H1 (cell line): ENCODE measurements at regions not wholly inside any gene's neighbourhood (a gene's known extent, or its start where the extent isn't known, plus 50 kb on each side); places are given as distances from the start of the nearest gene placed in this dataset.

Experiments
- CTCF ChIA-PET: fragments of 300-600 bp; sonication (Branson Sonifier 250); formaldehyde crosslinking; loops from one replicate; lab custom pipeline; 2021; ENCODE audit not compliant: partially characterized antibody; lab: Charles Lee
- POLR2A ChIA-PET: fragments of 300-600 bp; sonication (Branson Sonifier 250); formaldehyde crosslinking; loops from one replicate; lab custom pipeline; 2021; ENCODE audit warnings: inconsistent platforms; ENCODE audit not compliant: partially characterized antibody; lab: Charles Lee
- DNase-seq, 2 experiments: peaks; one replicate each; pipeline versions ENCODE4 v3.0.0 to v3.0.0-alpha.2; 2010 to 2022; ENCODE audit warnings: low spot score in 2 of 2, low read depth in 1 of 2, mixed read lengths in 1 of 2
- FAIRE-seq: peaks from 2 replicates; lab custom pipeline; 2011; peaks lifted over from hg19 to GRCh38; lab: Jason Lieb, UNC
- H2AFZ ChIP-seq: 2 replicates; pipeline ENCODE4 v1.8.1; 2012; ENCODE audit warnings: low read length, inconsistent platforms
- H2AK5ac ChIP-seq: 2 replicates; pipeline ENCODE4 v1.6.1; 2013; ENCODE audit warnings: low read depth, low read length
- H2BK120ac ChIP-seq: replicated peaks from 2 replicates; pipeline ENCODE3; 2013; ENCODE audit warnings: low read depth, low read length, inconsistent platforms
- H2BK12ac ChIP-seq: 2 replicates; pipeline ENCODE4 v1.6.1; 2013; ENCODE audit warnings: low read depth, low read length
- H2BK15ac ChIP-seq: 2 replicates; pipeline ENCODE4 v1.6.1; 2013; ENCODE audit warnings: low read length
- H2BK20ac ChIP-seq: 2 replicates; pipeline ENCODE4 v1.6.1; 2013; ENCODE audit warnings: low read length
- H2BK5ac ChIP-seq: 2 replicates; pipeline ENCODE4 v1.6.1; 2013; ENCODE audit warnings: low read depth, low read length
- H3K14ac ChIP-seq: 2 replicates; pipeline ENCODE4 v1.6.1; 2013; ENCODE audit warnings: inconsistent platforms; ENCODE audit not compliant: insufficient read length
- H3K18ac ChIP-seq: 2 replicates; pipeline ENCODE4 v1.6.1; 2013; ENCODE audit warnings: low read length; ENCODE audit errors: extremely low read depth
- H3K23ac ChIP-seq: 2 replicates; pipeline ENCODE4 v1.6.1; 2013; ENCODE audit warnings: inconsistent platforms; ENCODE audit not compliant: insufficient read length
- H3K23me2 ChIP-seq: 2 replicates; pipeline ENCODE4 v1.6.1; 2013; ENCODE audit warnings: low read depth, low read length
- H3K27ac ChIP-seq: 2 replicates; pipeline ENCODE4 v1.6.1; 2011; ENCODE audit warnings: low read depth, low read length, inconsistent platforms
- H3K27me3 ChIP-seq, 4 experiments: replicated peaks in 1 of 4; 1 replicate in 1 of 4; 2 replicates in 3 of 4; pipeline versions ENCODE4 v1.6.1 to v1.8.1; 2011 to 2013; ENCODE audit warnings: low read length in 3 of 4, mild to moderate bottlenecking in 3 of 4, inconsistent platforms in 2 of 4, mixed read lengths in 2 of 4, moderate library complexity in 1 of 4; ENCODE audit not compliant: control insufficient read depth in 3 of 4, insufficient read depth in 3 of 4; ENCODE audit errors: extremely low read depth in 1 of 4
- H3K36me3 ChIP-seq, 4 experiments: 2 replicates each; pipeline versions ENCODE4 v1.6.1 to v1.8.1; 2011 to 2013; ENCODE audit warnings: mild to moderate bottlenecking in 4 of 4, low read length in 3 of 4, moderate library complexity in 2 of 4, control low read depth in 1 of 4, inconsistent platforms in 1 of 4; ENCODE audit not compliant: insufficient read depth in 4 of 4, control insufficient read depth in 2 of 4
- H3K4ac ChIP-seq: replicated peaks from 2 replicates; pipeline ENCODE3; 2013; ENCODE audit warnings: low read length, low read depth, mixed read lengths, inconsistent platforms; ENCODE audit not compliant: insufficient read length
- H3K4me1 ChIP-seq, 4 experiments: replicated peaks in 1 of 4; 1 replicate in 1 of 4; 2 replicates in 3 of 4; pipeline versions ENCODE4 v1.6.1 to v1.8.1; 2011 to 2013; ENCODE audit warnings: low read length in 3 of 4, inconsistent platforms in 2 of 4, mixed read lengths in 1 of 4; ENCODE audit not compliant: insufficient read depth in 4 of 4, control insufficient read depth in 3 of 4
- H3K4me2 ChIP-seq, 2 experiments: 2 replicates each; pipeline versions ENCODE4 v1.6.1 to v1.8.1; 2011 to 2013; ENCODE audit warnings: low read depth in 2 of 2, low read length in 2 of 2, control low read depth in 1 of 2, inconsistent platforms in 1 of 2, mild to moderate bottlenecking in 1 of 2; ENCODE audit not compliant: insufficient read depth in 1 of 2
- H3K4me3 ChIP-seq, 4 experiments: fragments of 200-600, 300-600 bp in 1 of 4; sonication (generic), shearing (Covaris generic), sonication (Bioruptor Twin) in 1 of 4; 2 replicates each; pipeline versions ENCODE4 v1.5.1 to v1.8.1; 2011 to 2016; ENCODE audit warnings: low read length in 4 of 4, low read depth in 3 of 4, control low read depth in 2 of 4, inconsistent platforms in 2 of 4, mild to moderate bottlenecking in 2 of 4, mixed read lengths in 1 of 4, moderate library complexity in 1 of 4; ENCODE audit not compliant: insufficient read depth in 2 of 4; ENCODE audit errors: extremely low read depth in 1 of 4
- H3K56ac ChIP-seq: replicated peaks from 2 replicates; pipeline ENCODE3; 2013; ENCODE audit warnings: low read depth, mild to moderate bottlenecking, mixed read lengths, low read length, inconsistent platforms; ENCODE audit not compliant: insufficient read length
- H3K79me1 ChIP-seq: 2 replicates; pipeline ENCODE4 v1.6.1; 2013; ENCODE audit warnings: low read depth, low read length, control low read depth
- H3K79me2 ChIP-seq, 2 experiments: 2 replicates each; pipeline versions ENCODE4 v1.6.1 to v1.8.1; 2012 to 2013; ENCODE audit warnings: low read length in 2 of 2, mild to moderate bottlenecking in 2 of 2, inconsistent platforms in 1 of 2; ENCODE audit not compliant: insufficient read depth in 2 of 2, control insufficient read depth in 1 of 2
- H3K9ac ChIP-seq, 4 experiments: replicated peaks in 1 of 4; 1 replicate in 1 of 4; 2 replicates in 3 of 4; pipeline versions ENCODE4 v1.6.1 to v1.8.1; 2011 to 2013; ENCODE audit warnings: low read depth in 3 of 4, low read length in 3 of 4, control low read depth in 2 of 4, mild to moderate bottlenecking in 2 of 4, moderate library complexity in 2 of 4, inconsistent platforms in 1 of 4; ENCODE audit errors: extremely low read depth in 1 of 4
- H3K9me3 ChIP-seq, 2 experiments: 2 replicates each; pipeline versions ENCODE4 v1.6.1 to v1.8.1; 2012 to 2013; ENCODE audit warnings: mild to moderate bottlenecking in 2 of 2, moderate library complexity in 2 of 2, control low read depth in 1 of 2, inconsistent platforms in 1 of 2, low read depth in 1 of 2, low read length in 1 of 2, mixed read lengths in 1 of 2; ENCODE audit not compliant: insufficient read depth in 2 of 2
- H4K20me1 ChIP-seq, 2 experiments: replicated peaks in 1 of 2; 2 replicates each; pipeline versions ENCODE3 to v1.8.1; 2011 to 2013; ENCODE audit warnings: inconsistent platforms in 2 of 2, low read length in 2 of 2, mild to moderate bottlenecking in 1 of 2; ENCODE audit not compliant: insufficient read depth in 2 of 2, control insufficient read depth in 1 of 2
- H4K5ac ChIP-seq: 2 replicates; pipeline ENCODE4 v1.6.1; 2013; ENCODE audit warnings: low read length, low read depth, mixed read lengths, inconsistent platforms; ENCODE audit not compliant: insufficient read length
- H4K8ac ChIP-seq: 2 replicates; pipeline ENCODE4 v1.8.0; 2013; ENCODE audit warnings: mild to moderate bottlenecking, moderate library complexity, low read length, inconsistent platforms; ENCODE audit not compliant: insufficient read depth; ENCODE audit errors: extremely low read depth
- H4K91ac ChIP-seq: replicated peaks from 2 replicates; pipeline ENCODE3; 2013; ENCODE audit warnings: low read length, mixed read lengths, inconsistent platforms; ENCODE audit not compliant: insufficient read length
- BACH1 ChIP-seq: IDR thresholded peaks from 2 replicates; pipeline ENCODE4 v1.6.1; 2012; ENCODE audit warnings: low read length, improper control_type of control experiment
- RAD21 ChIP-seq, 2 experiments: IDR thresholded peaks in 1 of 2; conservative IDR thresholded peaks in 1 of 2; 2 replicates each; pipeline ENCODE4 v1.6.1; 2011; ENCODE audit warnings: low read depth in 2 of 2, low read length in 2 of 2, improper control_type of control experiment in 1 of 2, inconsistent platforms in 1 of 2, mild to moderate bottlenecking in 1 of 2, moderate library complexity in 1 of 2
- TBP ChIP-seq: IDR thresholded peaks from 2 replicates; pipeline ENCODE4 v1.6.1; 2011; ENCODE audit warnings: low read depth, low read length, improper control_type of control experiment
- WGBS, 2 experiments: shearing (Covaris generic) in 1 of 2; methylation state at CpG; one replicate each; pipeline versions ENCODE4 v1.1.6 to v1.1.7; 2013 to 2015; ENCODE audit warnings: low lambda C conversion rate in 2 of 2, mixed read lengths in 2 of 2, inconsistent platforms in 1 of 2, low coverage in 1 of 2, missing lambda C conversion rate in 1 of 2; ENCODE audit not compliant: insufficient replicate concordance in 2 of 2, insufficient coverage in 1 of 2, insufficient read length in 1 of 2; ENCODE audit errors: extremely low coverage in 1 of 2, missing lambda C conversion rate in 1 of 2; 5-methylcytosine and 5-hydroxymethylcytosine counted together
- TF ChIP-seq, protein P1 (sequence below), 3 experiments: IDR thresholded peaks; 1 replicate in 2 of 3; 2 replicates in 1 of 3; pipeline versions ENCODE4 v1.5.1 to v1.6.1; 2011; ENCODE audit warnings: low read length in 3 of 3, mild to moderate bottlenecking in 3 of 3, inconsistent platforms in 2 of 3, low read depth in 1 of 3, moderate library complexity in 1 of 3; ENCODE audit not compliant: insufficient read depth in 1 of 3; ENCODE audit errors: control extremely low read depth in 1 of 3
- TF ChIP-seq, protein P2 (sequence below): IDR thresholded peaks from 2 replicates; pipeline ENCODE4 v1.6.1; 2012; ENCODE audit warnings: inconsistent platforms

DNA sequence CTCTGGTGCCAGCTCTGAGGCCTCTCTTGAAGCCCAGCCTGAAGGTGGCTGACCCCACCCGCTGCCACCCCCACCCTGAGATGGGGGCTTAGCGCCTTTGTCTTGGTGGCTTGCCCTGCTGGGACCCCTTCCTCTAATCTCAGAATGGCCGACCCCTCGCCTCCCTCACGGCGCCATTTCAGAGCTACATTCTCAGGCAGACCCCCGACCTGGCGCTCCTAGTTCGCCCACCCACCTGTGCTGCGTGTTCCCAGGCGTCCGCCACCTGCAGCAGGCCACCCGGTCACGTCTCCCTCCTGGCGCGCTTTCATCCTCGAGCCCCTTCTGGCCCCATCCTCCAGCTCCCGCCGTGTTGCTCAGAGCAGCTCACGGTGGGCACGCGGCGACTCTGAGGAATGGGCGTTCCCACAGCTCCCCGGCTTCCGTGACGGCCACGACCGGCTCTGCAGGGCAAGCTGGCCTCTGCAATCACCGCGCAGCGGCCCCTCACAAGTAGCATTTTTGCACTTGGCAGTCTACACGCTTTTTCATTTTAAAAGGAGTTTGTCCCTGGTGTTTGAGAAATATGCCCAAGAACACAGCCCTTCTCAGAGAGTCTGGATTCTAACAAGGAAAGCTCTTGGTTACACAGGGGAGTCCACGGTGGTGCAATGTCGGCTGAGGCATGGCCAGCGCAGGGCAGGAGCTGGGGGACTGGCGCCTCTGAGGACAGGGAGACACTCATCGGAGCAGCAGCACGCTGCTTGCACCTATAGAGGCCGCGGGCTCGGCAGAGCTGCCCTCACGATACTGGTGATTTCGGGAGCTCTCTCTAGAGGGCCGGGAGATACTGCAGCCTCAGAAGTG lies 105.7 kb upstream of the C14orf180 start:
- 0 out of 2 replicates have a peak overlapping the region, but pooled peaks have one; percentile 25 for H2AFZ ChIP-seq
- H2AK5ac ChIP-seq: no peak overlapping the region
- ChIA-PET CTCF (interaction anchor here (0.5 to 4.1 kb wide), 31 partner anchors 12 to 704 kb away, joined by 3 to 20 read pairs (median 3); no protein-coding TSS in a partner anchor), POLR2A (no interaction called here)
- H3K18ac ChIP-seq: no peak overlapping the region
- H3K23me2 ChIP-seq: peaks cover 9% of the 10 kb centered on the region; the same call in 1 of the 2 replicates
- TF ChIP-seq, protein P1, sequence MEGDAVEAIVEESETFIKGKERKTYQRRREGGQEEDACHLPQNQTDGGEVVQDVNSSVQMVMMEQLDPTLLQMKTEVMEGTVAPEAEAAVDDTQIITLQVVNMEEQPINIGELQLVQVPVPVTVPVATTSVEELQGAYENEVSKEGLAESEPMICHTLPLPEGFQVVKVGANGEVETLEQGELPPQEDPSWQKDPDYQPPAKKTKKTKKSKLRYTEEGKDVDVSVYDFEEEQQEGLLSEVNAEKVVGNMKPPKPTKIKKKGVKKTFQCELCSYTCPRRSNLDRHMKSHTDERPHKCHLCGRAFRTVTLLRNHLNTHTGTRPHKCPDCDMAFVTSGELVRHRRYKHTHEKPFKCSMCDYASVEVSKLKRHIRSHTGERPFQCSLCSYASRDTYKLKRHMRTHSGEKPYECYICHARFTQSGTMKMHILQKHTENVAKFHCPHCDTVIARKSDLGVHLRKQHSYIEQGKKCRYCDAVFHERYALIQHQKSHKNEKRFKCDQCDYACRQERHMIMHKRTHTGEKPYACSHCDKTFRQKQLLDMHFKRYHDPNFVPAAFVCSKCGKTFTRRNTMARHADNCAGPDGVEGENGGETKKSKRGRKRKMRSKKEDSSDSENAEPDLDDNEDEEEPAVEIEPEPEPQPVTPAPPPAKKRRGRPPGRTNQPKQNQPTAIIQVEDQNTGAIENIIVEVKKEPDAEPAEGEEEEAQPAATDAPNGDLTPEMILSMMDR (IDR thresholded peaks at IDR 0.05; ENCODE audit: control extremely low read depth in 1 of 3, insufficient read depth in 1 of 3, low read depth in 1 of 3, low read length in 3 of 3): peak in 2 of 3 experiments; percentile 6 to 8; a peak in 1 of 4 replicates
- TF ChIP-seq TBP (peak; percentile 42; the same call in 1 of the 2 replicates), RAD21 (IDR thresholded peaks at IDR 0.05 in 1 of 2, conservative IDR thresholded peaks at IDR 0.05 in 1 of 2; ENCODE audit: low read depth in 2 of 2, low read length in 2 of 2) (no peak), BACH1 (no peak)
- TF ChIP-seq, protein P2, sequence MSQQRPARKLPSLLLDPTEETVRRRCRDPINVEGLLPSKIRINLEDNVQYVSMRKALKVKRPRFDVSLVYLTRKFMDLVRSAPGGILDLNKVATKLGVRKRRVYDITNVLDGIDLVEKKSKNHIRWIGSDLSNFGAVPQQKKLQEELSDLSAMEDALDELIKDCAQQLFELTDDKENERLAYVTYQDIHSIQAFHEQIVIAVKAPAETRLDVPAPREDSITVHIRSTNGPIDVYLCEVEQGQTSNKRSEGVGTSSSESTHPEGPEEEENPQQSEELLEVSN: peak; percentile 49
- H3K79me2 ChIP-seq: no peaks in the 10 kb centered on the region
- H3K23ac ChIP-seq: no peak overlapping the region
- H3K9me3 ChIP-seq: no peaks in the 10 kb centered on the region
- 0 out of 2 replicates have a peak overlapping the region, but pooled peaks have one; percentile 29 for H2BK15ac ChIP-seq
- H3K27me3 ChIP-seq: no peaks in the 10 kb centered on the region; a peak in 1 of 7 replicates
- no peak overlapping the region for H4K5ac ChIP-seq
- H3K4ac ChIP-seq: no peak overlapping the region
- H2BK120ac ChIP-seq: no peak overlapping the region
- H3K4me2 ChIP-seq: no peak overlapping the region
- no peak overlapping the region; the same call in 1 of the 2 replicates for H4K8ac ChIP-seq
- no peak overlapping the region for H3K4me3 ChIP-seq
- no peak overlapping the region for H3K56ac ChIP-seq
- FAIRE-seq (no peak), DNase-seq (no peak)
- H2BK20ac ChIP-seq: no peak overlapping the region
- H3K79me1 ChIP-seq: no peaks in the 10 kb centered on the region
- no peak overlapping the region for H3K27ac ChIP-seq
- no peaks in the 10 kb centered on the region for H3K36me3 ChIP-seq
- H3K14ac ChIP-seq: no peak overlapping the region
- H3K9ac ChIP-seq: no peak overlapping the region
- H4K20me1 ChIP-seq: peaks cover 0 to 8% of the 10 kb centered on the region in 2 experiments
- no peak overlapping the region for H4K91ac ChIP-seq
- no peak overlapping the region for H2BK12ac ChIP-seq
- 83% methylated on average over 39 of the region's 45 CpGs; no CpG with 5 or more reads in 1 of the 2 experiments for WGBS, 2 experiments
- no peak overlapping the region for H2BK5ac ChIP-seq
- H3K4me1 ChIP-seq: no peaks in the 10 kb centered on the region; a peak in 2 of 7 replicates
